COLO668 (cell line): ENCODE measurements at regions not wholly inside any gene's neighbourhood (a gene's known extent, or its start where the extent isn't known, plus 50 kb on each side); places are given as distances from the start of the nearest gene placed in this dataset.

ENCODE experiments used
- DNase-seq: peaks from one replicate; lab custom pipeline; 2025; ENCODE audit not compliant: unreplicated experiment; lab: John Stamatoyannopoulos, UW

DNA sequence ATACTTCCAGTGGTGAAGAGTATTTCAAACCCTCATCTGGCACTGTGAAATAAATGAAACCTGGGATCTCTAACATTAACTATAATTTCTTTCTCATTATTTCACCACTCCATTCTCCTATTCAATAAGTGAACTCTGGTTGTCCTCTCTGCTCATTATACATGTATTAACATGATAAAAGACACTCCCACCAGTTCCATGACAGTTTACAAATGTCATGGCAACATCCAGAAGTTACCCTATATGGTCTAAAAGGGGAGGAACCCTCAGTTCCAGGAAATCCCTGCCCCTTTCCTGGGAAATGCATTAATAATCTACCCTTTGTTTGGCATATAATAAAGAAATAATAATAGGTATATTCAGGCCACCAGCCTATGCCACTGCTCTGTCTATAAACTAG lies 62.7 kb upstream of the BRINP3 start:
- no peak for DNase-seq

DNA sequence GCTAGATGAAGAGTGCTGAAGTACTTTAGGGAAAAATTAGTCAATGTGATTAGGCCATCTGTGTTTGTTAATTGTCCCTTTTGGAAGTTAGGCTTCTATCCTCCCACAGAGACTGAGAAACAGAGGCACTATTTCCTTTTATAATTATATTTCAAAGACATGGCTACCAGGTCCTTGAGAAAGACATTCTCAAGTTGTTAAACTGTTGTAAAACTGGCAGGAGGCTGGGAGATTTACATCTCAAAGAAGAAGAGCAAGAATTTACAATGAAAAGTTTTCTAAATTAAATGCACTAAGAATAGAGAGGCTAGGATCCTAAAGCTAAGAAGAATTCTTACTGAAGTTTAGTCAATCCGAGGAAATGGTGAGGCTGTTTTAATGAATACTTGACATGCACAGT lies 74.0 kb upstream of the BRINP3 start:
- DNase-seq, result no peak

DNA sequence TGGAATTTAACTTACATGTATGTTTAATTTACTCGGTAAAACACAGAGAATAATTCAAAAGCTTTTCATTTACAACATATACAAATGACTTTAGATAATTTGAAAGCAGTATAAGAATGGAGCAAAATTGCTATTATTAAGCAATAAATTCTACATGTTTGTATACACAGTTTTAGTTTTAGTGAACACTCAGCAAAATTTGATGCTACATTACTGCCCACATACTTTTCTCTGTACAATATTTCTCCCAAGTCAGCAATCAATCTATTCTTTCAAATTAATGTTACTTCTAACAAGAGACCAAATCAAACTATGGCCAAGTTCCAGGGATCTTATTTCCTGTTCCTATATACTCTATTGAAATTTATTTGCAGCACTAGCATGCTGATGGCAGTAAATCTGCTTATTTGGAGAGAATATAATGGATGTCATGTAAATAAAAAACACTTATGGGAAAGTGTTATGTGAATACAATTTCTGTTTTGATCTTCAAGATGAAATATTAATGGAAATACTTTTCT lies 82.6 kb upstream of the BRINP3 start:
- no peak for DNase-seq

DNA sequence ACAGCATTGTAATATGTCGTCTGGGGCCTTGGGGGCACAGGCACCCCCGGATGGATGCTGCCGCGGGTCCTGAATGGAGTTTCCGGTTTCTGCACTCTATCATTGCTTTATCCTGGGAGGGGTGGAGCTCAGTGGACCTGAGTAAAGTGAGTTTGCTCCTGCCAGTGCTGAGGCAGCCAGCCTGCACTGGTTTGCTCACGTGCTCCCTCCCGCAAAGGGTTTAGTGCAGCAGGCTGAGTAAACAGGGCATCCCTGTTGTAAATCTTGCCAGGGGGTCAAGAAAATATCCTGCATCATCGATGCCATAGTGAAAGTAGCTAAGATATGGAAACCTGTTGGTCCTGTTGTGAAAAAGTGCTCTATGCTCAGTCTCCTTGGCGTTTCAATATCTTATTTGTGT lies 85.6 kb upstream of the BRINP3 start:
- no peak for DNase-seq

DNA sequence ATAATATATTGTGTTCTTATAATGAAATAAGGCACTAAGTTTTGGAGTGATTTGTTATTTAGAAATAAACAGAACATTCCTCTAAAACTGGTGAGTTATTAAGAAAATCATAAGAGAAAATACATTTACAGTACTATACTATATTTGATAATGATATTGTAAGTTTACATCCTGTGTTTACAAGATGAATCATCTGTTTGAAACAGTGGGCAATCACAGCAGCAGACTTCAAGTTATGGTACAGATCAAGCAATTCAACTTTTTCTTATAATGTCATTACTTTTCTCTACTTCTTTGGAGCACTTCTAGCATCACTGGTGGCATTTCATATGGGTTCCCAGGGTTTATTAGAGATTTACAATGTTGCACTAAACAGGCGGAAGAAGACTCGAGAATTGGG lies 86.5 kb upstream of the BRINP3 start:
- no peak for DNase-seq

DNA sequence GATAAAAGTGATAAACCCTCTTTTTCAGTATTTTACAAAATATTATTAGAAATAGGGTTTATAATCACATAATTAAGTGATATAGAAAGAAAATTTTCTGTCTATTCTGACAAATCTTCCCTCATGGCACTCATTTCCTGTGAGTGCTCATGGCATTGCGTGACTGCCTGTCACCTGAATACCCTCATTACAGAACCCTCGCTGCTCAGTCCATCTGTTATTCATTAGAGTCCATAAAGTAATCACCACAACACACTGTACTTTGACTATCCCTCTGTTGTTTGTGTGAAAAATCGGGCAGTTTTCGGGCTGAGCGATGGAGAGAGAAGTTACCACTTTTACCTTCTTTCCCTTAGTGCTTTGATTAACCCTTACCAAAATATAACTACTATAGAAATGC lies 100.4 kb upstream of the BRINP3 start:
- no peak for DNase-seq

DNA sequence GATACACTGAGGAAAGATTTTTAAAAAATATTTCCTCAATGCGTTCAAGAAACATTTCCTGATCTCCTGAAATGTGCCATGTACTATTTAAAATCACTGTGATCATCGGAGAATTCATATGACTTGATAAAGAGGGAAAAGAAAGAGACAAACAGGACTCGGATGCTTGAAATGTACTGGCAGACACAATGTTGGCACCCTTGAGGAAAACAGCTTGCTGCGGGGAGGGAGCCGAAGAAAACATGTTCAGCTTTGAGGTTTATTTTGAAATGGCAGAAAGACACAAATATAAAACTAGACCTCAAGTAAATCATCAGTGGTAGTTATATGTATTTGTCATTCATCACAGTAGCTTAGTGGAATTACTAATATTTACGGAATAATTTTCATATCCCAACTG lies 100.9 kb upstream of the BRINP3 start:
- no peak for DNase-seq

DNA sequence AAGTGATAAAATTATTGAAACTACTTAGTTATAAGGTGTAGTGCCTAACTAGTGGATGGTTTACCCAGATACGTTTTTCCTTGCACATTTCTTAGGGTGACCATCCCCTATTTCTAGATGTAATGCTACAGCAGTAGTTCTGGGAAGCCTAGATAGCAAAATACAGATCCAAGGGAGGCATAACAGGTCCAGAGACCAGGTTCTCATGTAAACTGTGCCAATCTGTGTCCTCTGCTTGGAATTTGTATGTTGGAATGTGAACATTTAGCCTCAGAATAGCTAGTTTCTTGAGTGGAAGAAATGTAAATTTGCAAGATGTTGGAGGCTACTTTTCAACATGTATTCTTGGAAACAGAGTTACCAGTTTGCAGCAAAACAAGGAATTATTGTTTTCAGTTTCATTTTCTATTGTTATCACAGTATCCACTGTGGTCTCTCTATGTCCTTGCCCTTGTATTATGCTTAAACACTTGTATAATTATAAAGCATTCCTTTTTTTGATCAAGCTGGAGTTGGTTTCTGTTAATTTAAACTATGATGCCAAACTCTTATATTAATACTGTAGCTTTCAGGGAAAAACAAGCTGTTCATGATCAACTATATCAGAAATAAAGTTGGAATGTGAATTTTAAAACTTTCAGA lies 102.0 kb upstream of the BRINP3 start:
- no peak for DNase-seq

DNA sequence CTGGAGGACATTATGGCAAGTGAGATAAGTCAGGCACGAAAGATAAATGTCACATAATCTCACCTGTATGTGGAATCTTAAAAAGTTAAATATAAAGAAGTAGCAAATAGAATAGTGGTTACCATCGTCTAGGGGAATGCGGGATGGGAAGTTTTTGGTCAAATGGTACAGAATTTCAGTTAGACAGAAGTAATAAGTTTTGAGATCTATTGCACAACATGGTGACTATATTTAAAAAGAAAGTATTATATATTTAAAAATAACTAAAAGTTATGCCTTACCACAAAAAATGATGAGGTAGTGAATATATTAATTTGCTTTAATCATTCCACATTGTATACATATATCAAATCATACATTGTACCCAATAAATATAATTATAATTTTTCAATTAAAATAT lies 106.2 kb upstream of the BRINP3 start:
- DNase-seq, result no peak

DNA sequence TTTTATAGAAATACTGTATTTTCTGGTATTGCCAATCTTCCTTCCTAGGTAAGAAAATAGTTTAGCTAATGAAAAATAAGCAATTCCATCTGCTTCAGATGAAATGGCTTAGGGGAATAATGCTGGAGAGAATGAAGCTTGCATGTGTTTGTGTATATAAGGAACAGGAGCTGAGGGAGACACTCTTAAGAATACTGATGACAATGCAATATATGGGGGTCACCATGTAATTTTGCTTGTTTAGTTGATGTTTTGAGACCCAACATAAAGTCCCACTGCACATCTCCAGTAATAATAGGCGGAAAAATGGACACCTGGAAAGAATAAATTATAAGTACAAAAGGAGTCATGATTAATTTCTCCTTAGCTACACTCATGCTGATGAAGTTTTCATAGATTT lies 110.8 kb upstream of the BRINP3 start:
- DNase-seq, result no peak

DNA sequence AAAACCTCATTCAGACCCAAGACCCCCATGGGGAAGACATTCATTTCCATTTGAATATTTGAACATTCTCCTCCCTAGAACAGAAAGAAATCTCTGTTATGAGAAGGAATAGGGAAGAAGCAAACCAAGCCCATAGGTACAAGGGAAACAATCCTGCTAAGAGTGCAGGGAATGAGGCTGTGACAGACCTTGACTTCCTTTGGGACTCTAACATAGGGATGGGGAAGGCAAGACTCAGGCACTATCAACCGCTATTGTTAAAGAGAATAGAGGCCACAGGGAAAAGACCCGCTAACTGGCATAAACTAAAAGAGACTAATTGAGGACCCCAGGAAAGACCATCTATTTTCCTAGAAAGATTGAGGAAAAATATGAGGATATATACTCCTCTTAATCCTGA lies 117.8 kb upstream of the BRINP3 start:
- no peak for DNase-seq

DNA sequence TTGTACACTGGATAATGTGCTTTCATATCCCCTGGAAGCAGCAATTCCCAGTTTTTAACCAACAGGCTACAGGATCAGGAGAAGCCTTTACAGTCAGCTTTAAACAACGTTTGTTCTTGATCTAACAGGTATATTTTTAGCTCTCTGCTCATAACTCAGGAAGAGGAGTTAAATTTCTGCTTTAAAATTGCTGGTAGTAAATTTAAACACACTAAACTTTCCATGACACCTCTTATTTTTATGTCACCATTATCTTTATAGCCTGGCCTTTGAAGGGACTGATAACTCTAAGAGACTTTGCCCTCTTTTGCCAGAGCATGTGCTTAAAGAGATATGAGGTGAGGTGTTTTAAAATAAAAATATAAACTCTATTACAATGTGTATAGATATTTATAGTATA lies 119.6 kb upstream of the BRINP3 start:
- DNase-seq, result no peak

DNA sequence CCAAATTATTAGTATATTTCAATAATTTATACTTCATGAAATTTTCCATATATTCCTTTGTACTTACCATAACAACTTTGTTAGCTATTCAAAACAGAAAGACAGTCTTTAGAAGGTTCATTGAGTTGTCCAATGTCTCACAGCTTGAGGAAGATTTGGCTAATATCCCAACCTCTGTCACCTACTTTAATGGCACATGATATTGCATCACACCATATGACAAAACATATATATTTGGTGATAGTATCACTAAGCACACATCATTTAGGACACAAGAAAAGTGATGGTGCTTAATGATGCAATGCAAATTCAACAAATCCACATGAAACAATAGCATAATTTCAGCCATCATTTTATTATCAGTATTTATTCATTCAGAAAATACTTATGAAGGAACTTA lies 122.0 kb upstream of the BRINP3 start:
- DNase-seq, result no peak

DNA sequence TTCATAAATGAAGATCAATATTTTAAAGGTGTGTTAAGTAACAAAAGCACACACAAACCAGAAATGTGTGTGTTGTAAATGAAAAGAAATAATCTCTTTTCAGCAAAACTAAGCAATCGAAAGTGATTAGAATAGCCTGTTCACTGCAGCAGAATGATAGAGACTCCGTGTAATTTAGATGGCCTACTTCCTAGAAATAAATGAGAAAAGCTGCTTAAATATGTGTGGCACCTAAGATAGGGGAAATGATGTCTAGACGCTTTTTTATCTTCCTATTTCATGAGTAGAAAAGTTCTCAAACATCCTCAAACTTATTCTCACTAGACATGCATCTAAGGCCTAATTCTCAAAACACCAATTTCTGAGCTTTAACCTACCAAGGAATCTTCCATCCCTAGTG lies 124.7 kb upstream of the BRINP3 start:
- no peak for DNase-seq

DNA sequence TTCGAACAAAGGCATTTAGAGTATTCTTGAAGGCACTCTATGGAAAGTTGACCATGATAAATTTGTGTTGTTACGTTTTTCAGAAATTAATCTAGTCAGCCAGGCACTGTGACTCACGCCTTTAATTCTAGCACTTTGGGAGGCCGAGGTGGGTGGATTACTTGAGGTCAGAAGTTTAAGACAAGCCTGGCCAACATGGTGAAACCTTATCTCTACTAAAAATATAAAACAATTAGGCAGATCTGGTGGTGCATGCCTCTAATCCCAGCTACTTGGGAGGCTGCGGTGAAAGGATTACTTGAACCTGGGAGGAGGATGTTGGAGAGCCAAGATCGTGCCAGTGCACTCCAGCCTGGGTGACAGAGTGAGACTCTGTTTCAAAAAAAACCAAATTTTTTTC lies 130.6 kb upstream of the BRINP3 start:
- no peak for DNase-seq

DNA sequence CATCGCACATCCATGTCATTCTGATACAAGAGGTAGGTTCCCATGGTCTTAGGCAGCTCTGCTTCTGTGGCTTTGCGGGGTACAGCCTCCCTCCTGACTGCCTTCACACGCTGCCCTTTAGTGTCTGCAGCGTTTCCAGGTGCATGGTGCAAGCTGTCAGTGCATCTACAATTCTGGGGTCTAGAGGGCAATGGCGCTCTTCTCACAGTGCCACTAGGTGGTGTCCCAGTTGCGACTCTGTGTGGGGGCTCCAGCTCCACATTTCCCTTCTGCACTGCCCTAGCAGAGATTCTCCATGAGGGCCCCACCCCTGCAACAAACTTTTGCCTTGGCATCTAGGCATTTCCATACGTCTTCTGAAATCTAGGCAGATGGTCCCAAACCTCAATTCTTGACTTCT lies 138.2 kb upstream of the BRINP3 start:
- no peak for DNase-seq

DNA sequence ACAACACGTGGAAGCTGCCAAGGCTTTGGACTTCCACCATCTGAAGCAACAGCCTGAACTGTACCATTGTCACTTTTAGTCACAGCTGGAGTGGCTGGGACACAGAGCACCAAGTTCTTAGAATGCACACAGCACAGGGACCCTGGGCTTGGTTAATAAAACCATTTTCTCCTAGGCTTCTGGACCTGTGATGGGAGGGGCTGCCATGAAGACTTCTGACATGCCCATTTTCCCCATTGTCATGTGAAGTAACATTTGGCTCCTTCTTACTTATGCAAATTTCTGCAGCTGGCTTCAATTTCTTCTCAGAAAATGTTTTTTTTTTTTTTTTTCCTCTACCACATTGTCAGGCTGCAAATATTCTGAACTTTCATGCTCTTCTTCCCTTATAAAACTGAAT lies 138.6 kb upstream of the BRINP3 start:
- DNase-seq, result no peak

DNA sequence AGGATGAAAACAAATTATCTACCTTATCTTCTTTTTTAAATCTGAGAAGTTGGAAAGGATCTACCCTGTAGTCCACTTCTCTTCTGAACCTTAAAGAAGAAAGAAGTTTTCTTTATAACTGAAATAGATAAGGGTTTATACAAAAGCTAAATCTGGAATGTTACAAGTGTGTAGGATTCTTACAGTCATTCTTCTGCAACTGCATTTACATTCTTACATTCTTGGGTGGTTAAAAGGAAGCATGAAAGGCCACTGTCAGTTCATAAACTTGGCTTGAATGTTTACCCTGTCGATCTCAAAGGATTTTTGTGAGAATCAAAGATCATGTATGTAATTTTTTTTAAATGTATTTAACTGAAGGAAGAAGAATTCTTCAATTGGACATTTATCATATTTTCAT lies 142.1 kb upstream of the BRINP3 start:
- DNase-seq, result no peak

DNA sequence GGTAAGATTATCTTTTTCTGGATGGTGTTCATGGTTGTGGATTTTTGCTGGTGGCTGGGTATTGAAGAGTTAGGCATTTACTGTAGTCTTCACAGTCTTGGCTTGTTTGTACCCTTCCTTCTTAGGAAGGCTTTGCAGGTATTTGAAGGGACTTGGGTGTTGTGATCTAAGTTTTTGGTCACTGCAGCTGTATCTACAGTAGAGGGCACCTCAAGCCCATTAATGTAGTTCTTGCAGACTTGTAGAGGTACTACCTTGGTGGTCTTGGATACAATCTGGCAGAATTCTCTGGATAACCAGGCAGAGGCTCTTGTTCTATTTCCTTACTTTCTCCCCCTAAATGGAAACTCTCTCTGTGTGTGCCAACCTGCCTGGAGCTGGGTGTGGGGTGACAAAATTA lies 155.8 kb upstream of the BRINP3 start:
- DNase-seq, result no peak

DNA sequence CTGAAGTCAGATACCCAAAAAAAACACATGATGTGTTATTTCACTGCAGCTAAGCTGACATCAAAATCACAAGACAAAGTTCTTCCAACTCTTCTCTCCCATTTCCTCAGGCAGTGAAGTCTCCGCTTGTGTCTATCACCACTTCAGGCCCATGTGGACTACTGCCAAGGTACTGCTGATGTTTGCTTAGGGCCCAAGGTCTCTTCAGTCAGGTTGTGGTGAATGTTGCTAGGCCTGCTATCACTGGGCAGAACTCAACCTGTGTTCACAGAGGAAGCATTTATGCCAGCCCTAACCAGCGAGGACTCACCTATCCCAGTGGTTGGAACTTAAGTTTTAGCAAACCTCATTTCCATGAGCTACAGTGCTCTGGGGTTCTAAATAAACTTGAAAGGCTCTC lies 156.5 kb upstream of the BRINP3 start:
- DNase-seq, result no peak

DNA sequence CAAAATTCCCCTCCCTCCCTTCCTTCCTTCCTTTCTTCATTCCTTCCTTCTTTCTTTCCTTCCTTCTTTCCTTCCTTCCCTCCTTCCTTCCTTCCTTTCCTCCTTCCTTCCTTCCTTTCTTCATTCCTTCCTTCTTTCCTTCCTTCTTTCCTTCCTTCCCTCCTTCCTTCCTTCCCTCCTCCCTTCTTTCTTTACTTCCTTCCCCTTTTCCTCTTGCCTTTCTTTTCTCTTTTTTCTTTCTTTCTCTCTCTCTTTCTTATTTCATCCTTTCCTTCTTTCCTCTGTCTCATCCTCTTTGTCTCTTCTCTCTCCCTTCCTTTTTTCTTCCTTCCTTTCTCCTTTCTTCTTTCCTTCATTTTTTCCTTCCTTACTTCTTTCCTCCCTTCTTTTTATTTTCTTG lies 171.9 kb upstream of the BRINP3 start:
- DNase-seq, result no peak

DNA sequence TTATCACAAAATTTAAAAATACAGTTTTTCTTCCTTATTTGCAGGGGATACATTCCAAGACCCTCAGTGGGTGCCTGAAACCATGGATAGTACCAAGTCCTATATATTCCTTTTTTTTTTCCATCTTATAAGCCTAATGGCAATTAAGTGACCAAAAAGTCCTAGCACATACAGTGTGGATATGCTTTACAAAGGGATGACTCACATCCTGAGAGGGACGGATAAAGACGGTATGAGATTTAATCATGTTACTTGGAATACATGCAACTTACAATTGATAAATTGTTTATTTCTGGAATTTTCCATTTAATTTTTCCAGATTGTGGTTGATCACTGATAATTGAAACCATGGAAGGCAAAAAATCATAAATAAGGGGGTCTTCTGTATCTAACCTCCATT lies 181.2 kb upstream of the BRINP3 start:
- DNase-seq, result no peak

DNA sequence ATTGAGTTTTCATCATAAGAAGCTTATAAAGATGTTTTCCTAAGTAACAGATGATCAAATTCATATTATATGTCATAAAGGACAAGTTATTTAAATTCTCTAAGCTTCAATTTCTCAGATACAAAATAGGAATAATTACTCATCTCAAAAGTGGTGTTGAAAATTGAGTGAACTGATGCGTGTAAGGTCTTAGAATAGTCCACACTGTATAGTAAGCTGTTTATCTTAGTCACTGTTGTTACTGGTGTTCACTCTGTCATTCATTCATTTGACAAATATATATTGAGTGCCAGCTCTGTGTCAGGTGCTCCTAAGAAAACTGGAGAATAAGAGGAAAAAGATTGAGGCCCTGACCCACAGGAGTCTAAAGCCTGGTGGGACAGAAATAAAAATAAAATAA lies 186.3 kb upstream of the BRINP3 start:
- DNase-seq, result no peak

DNA sequence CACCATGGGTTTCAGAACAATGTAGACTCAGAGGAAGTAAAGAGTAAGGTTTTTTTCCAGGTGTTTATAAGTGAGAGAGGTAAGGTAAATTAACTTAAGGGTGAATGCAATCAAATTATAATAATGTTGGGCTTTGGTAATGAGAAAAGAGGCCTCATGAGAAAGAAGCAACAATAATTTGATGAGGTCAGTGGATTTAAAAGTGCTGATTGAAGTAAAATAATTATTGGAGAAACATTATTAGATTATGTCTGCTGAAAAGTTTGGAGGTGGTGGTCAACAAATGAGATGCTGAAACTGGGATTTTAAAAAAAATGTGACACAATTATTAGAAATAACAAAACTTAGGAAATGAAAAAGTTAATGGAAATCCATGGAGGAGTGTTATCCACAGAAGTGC lies 187.4 kb upstream of the BRINP3 start:
- DNase-seq, result no peak
